ENCODE measurements at regions not wholly inside any gene's neighbourhood (a gene's known extent, or its start where the extent isn't known, plus 50 kb on each side); places are given as distances from the start of the nearest gene placed in this dataset.

DNA sequence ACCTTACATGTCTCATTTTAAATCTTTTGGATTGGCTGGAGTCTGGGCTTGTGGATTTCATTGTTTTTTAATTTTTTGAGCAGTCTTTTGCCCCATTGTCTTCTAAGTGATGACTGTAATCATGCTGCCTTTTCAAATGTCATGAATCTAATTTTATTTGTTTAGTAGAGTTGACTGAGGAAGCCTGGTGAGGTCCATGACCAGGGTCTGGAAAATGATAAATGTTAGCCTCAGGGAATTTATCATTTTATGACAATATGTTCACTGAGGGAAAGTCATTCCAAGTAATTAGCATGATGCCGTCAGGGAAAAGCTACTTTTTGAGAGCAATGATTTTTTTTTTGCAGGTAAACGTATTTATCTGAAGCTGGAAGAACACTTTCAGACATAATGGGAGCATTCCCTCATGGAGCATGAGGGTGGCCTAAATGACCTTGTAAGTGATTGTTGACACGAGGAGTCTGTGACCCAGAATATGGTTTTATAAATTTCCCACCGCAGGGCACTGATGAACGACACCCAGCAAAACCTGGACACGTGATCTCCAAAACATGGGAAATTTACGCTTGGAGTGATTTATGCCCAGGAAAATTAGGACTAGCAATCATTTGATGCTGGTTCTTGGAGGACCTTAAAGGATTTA is 155.3 kb upstream of the NABP1 start:
- ChIA-PET CTCF (interaction anchor here (0.7 to 1.5 kb wide), 5 partner anchors 32 to 361 kb away, joined by 3 to 9 read pairs (median 4); no protein-coding TSS in a partner anchor), POLR2A (no interaction called here)
- TF ChIP-seq, protein P1, sequence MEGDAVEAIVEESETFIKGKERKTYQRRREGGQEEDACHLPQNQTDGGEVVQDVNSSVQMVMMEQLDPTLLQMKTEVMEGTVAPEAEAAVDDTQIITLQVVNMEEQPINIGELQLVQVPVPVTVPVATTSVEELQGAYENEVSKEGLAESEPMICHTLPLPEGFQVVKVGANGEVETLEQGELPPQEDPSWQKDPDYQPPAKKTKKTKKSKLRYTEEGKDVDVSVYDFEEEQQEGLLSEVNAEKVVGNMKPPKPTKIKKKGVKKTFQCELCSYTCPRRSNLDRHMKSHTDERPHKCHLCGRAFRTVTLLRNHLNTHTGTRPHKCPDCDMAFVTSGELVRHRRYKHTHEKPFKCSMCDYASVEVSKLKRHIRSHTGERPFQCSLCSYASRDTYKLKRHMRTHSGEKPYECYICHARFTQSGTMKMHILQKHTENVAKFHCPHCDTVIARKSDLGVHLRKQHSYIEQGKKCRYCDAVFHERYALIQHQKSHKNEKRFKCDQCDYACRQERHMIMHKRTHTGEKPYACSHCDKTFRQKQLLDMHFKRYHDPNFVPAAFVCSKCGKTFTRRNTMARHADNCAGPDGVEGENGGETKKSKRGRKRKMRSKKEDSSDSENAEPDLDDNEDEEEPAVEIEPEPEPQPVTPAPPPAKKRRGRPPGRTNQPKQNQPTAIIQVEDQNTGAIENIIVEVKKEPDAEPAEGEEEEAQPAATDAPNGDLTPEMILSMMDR (IDR thresholded peaks at IDR 0.05; ENCODE audit: control extremely low read depth, extremely low read depth, low read depth, missing control alignments) = no peak
- no peak for DNase-seq (ENCODE audit: extremely low spot score)

GRCh38 chr2:191526091-191526490 is 151.8 kb upstream of the NABP1 start:
- ChIA-PET CTCF (interaction anchor here (1.2 to 1.9 kb wide), 2 partner anchors 13 to 360 kb away, joined by 3 to 10 read pairs; no protein-coding TSS in a partner anchor), POLR2A (no interaction called here)

GRCh38 chr2:191526536-191526935 is 151.4 kb upstream of the NABP1 start:
- CTCF ChIA-PET = interaction anchor here (1.2 kb wide), 1 partner anchor 12 kb away, joined by 3 read pairs; no protein-coding TSS in a partner anchor
- TF ChIP-seq, protein P1 (IDR thresholded peaks at IDR 0.05; ENCODE audit: control extremely low read depth, extremely low read depth, low read depth, missing control alignments) = no peak
- POLR2A ChIA-PET = no interaction called here
- DNase-seq (ENCODE audit: extremely low spot score) = no peak

More at GRCh38 chr2:191526091-191526490, 151.8 kb upstream of the NABP1 start:
- TF ChIP-seq, protein P1 (IDR thresholded peaks at IDR 0.05; ENCODE audit: control extremely low read depth, extremely low read depth, low read depth, missing control alignments) = no peak
- no peak for DNase-seq (ENCODE audit: extremely low spot score)

DNA sequence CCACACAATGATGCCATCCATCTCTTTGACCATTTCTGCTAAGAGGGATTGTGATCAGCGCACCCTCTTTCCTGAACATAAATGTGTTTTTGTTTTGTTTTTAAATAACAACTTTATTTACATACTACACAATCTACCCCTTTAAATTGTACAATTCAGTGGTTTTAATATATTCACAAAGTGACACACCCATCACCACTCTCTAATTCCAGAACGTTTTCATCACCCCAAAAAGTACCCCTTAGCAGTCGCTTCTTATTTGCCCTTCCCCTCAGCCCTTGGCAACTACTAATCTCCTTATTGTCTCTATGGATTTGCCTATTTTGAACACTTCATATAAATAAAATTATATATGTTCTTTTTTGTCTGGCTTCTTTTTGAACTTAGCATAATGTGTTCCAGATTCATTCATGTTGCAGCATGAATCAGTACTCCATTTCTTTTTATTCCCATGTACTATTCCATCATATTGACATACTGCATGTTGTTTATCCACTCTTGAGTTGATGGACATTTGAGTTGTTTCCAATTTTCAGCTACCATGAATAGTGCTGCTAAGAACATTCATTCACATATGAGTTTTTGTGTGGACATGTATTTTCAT is 150.9 kb upstream of the NABP1 start:
- ChIA-PET CTCF (no interaction called here), POLR2A (no interaction called here)
- TF ChIP-seq, protein P1 (IDR thresholded peaks at IDR 0.05; ENCODE audit: control extremely low read depth, extremely low read depth, low read depth, missing control alignments) = no peak
- no peak for DNase-seq (ENCODE audit: extremely low spot score)

DNA sequence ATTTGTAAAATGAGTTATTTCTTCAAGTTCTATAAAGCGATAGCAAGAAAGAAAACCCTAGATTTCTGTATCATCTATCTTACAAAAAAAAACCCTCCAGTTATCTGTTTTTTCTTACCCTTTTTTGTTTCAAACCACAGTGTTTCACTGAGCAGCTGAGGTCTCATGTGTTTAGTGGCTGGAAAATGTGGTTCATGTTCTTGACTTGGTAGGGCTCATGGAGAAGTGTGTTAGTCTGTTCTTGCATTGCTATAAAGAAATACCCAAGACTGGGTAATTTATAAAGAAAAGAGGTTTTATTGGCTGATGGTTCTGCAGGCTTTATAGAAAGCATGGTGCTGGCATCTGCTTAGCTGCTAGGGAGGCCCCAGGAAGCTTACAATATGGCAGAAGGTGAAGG is 147.3 kb upstream of the NABP1 start:
- CTCF ChIA-PET = interaction anchor here (1.0 to 1.6 kb wide), 6 partner anchors 9 to 366 kb away, joined by 3 to 4 read pairs (median 3); no protein-coding TSS in a partner anchor
- DNase-seq (ENCODE audit: extremely low spot score) = no peak
- TF ChIP-seq, protein P1 (IDR thresholded peaks at IDR 0.05; ENCODE audit: control extremely low read depth, extremely low read depth, low read depth, missing control alignments) = no peak
- POLR2A ChIA-PET = no interaction called here

- CTCF ChIA-PET = interaction anchor here (0.7 to 1.4 kb wide), 3 partner anchors 9 to 629 kb away, joined by 3 to 4 read pairs (median 4); no protein-coding TSS in a partner anchor
- TF ChIP-seq, protein P1 (IDR thresholded peaks at IDR 0.05; ENCODE audit: control extremely low read depth, extremely low read depth, low read depth, missing control alignments) = no peak
These were observed 144.2 kb upstream of the NABP1 start for GRCh38 chr2:191533693-191534180.

More at GRCh38 chr2:191533693-191534180, 144.2 kb upstream of the NABP1 start:
- POLR2A ChIA-PET = no interaction called here
- DNase-seq (ENCODE audit: extremely low spot score) = no peak
